Esophagus muscularis mucosa (tissue), 4 donors: ENCODE measurements at regions not wholly inside any gene's neighbourhood (a gene's known extent, or its start where the extent isn't known, plus 50 kb on each side); places are given as distances from the start of the nearest gene placed in this dataset.

Experiments
- DNase-seq: peaks from one replicate; pipeline ENCODE4 v3.0.0-alpha.2; 2017; ENCODE audit errors: extremely low spot score
- H3K27ac ChIP-seq, 4 donors: fragments of 200-600 bp; sonication (generic); replicated peaks in 1 of 4; 1 replicate in 3 of 4; 2 replicates in 1 of 4; pipeline ENCODE4 v1.5.1; 2016 to 2019; ENCODE audit warnings: mild to moderate bottlenecking in 1 of 4
- H3K27me3 ChIP-seq, 4 donors: fragments of 200-600 bp; sonication (generic); one replicate each; pipeline versions ENCODE4 v1.5.1 to v1.6.0; 2016 to 2019
- H3K36me3 ChIP-seq, 4 donors: fragments of 200-600 bp; sonication (generic); one replicate each; pipeline ENCODE4 v1.5.1; 2016 to 2019
- H3K4me1 ChIP-seq, 4 donors: fragments of 200-600 bp; sonication (generic); one replicate each; pipeline ENCODE4 v1.5.1; 2016 to 2019
- H3K4me3 ChIP-seq, 4 donors: fragments of 200-600 bp; sonication (generic); 1 replicate in 2 of 4; 2 replicates in 2 of 4; pipeline ENCODE4 v1.5.1; 2016 to 2019; ENCODE audit warnings: mild to moderate bottlenecking in 4 of 4, moderate library complexity in 1 of 4
- H3K9me3 ChIP-seq, 4 donors: fragments of 200-600 bp; sonication (generic); 1 replicate in 3 of 4; 2 replicates in 1 of 4; pipeline ENCODE4 v1.5.1; 2016 to 2019
- CTCF ChIP-seq, 3 experiments: fragments of 200-600 bp in 2 of 3; fragments of 450-650 bp in 1 of 3; sonication (generic) in 2 of 3; IDR thresholded peaks; one replicate each; pipeline ENCODE4 v1.5.1; 2017 to 2019; ENCODE audit warnings: antibody characterized with exemption in 3 of 3, mild to moderate bottlenecking in 2 of 3, moderate library complexity in 1 of 3
- EP300 ChIP-seq: sonication (generic); formaldehyde crosslinking; IDR thresholded peaks from one replicate; pipeline ENCODE4 v1.6.1; 2017; ENCODE audit warnings: antibody characterized with exemption
- POLR2A ChIP-seq: fragments of 450-650 bp; IDR thresholded peaks from one replicate; pipeline ENCODE4 v1.6.1; 2017; ENCODE audit warnings: antibody characterized with exemption, moderate library complexity, mild to moderate bottlenecking, low read depth
- POLR2AphosphoS5 ChIP-seq, 2 donors: sonication (generic); formaldehyde crosslinking; IDR thresholded peaks; one replicate each; pipeline ENCODE4 v1.6.1; 2017; ENCODE audit warnings: antibody characterized with exemption in 2 of 2
- WGBS: methylation state at CpG from one replicate; pipeline ENCODE4 v1.1.5; 2018; 5-methylcytosine and 5-hydroxymethylcytosine counted together
- intact Hi-C: fragments of 100-400 bp; cut with DNase I; formaldehyde crosslinking; loops from one replicate; pipeline ENCODE4 v1.15.1; 2023

- H3K4me1 ChIP-seq = peaks cover 0 to 6% (median 0%) of the 10 kb centered on the region in 4 donors
- no peak for TF ChIP-seq POLR2A
- no peak for TF ChIP-seq EP300
- no peak for TF ChIP-seq POLR2AphosphoS5 (IDR thresholded peaks at IDR 0.05)
- no peak for TF ChIP-seq CTCF (IDR thresholded peaks at IDR 0.05)
- no peaks in the 10 kb centered on the region for H3K36me3 ChIP-seq
- H3K27me3 ChIP-seq = no peaks in the 10 kb centered on the region
- no peak overlapping the region for H3K4me3 ChIP-seq
- no peak for DNase-seq
- WGBS = 41% methylated on average over 3 of the region's 3 CpGs
- H3K9me3 ChIP-seq = no peaks in the 10 kb centered on the region
- intact Hi-C loops = no loop called here
- H3K27ac ChIP-seq = no peak overlapping the region
Observed at GRCh38 chr2:160701822-160702221, 208.2 kb upstream of the RBMS1 start.

- Histone ChIP-seq H3K4me3 (no peak overlapping the region), H3K9me3 (peaks cover 0 to 2% (median 0%) of the 10 kb centered on the region in 4 donors), H3K4me1 (peaks cover 0 to 6% (median 0%) of the 10 kb centered on the region in 4 donors), H3K27ac (no peak overlapping the region), H3K36me3 (no peaks in the 10 kb centered on the region), H3K27me3 (no peaks in the 10 kb centered on the region)
- intact Hi-C loops = no loop called here
- no peak for DNase-seq
- 91% methylated on average over 1 of the region's 1 CpG for WGBS
- no peak for TF ChIP-seq EP300
- TF ChIP-seq POLR2A = no peak
- TF ChIP-seq POLR2AphosphoS5 (IDR thresholded peaks at IDR 0.05) = no peak
- TF ChIP-seq CTCF (IDR thresholded peaks at IDR 0.05) = no peak
Observed at GRCh38 chr2:160702754-160703153, 209.1 kb upstream of the RBMS1 start.

- TF ChIP-seq EP300 = no peak
- no peak for TF ChIP-seq POLR2A
- TF ChIP-seq CTCF (IDR thresholded peaks at IDR 0.05) = no peak
- TF ChIP-seq POLR2AphosphoS5 (IDR thresholded peaks at IDR 0.05) = no peak
- 54% methylated on average over 8 of the region's 8 CpGs for WGBS
- intact Hi-C loops = no loop called here
- H3K4me3 ChIP-seq = no peak overlapping the region
- no peak for DNase-seq
- H3K36me3 ChIP-seq = no peaks in the 10 kb centered on the region
- H3K27ac ChIP-seq = no peak overlapping the region
- peaks cover 0 to 7% (median 0%) of the 10 kb centered on the region in 4 donors for H3K9me3 ChIP-seq
- no peaks in the 10 kb centered on the region for H3K27me3 ChIP-seq
- H3K4me1 ChIP-seq = peaks cover 0 to 6% (median 0%) of the 10 kb centered on the region in 4 donors
Observed at GRCh38 chr2:160703648-160704585, 210.3 kb upstream of the RBMS1 start.

GRCh38 chr2:160715428-160715827, 221.8 kb upstream of the RBMS1 start:
- Histone ChIP-seq H3K27ac (no peak overlapping the region), H3K9me3 (no peaks in the 10 kb centered on the region), H3K4me3 (no peak overlapping the region), H3K36me3 (no peaks in the 10 kb centered on the region), H3K27me3 (no peaks in the 10 kb centered on the region), H3K4me1 (peaks cover 0 to 8% (median 2%) of the 10 kb centered on the region in 4 donors)
- 92% methylated on average over 2 of the region's 2 CpGs for WGBS
- DNase-seq = no peak
- no peak for TF ChIP-seq POLR2A
- intact Hi-C loops = no loop called here

GRCh38 chr2:160719116-160719515, 225.5 kb upstream of the RBMS1 start:
- DNase-seq = no peak
- Histone ChIP-seq H3K36me3 (no peaks in the 10 kb centered on the region), H3K27me3 (no peaks in the 10 kb centered on the region), H3K9me3 (no peaks in the 10 kb centered on the region), H3K4me3 (no peak overlapping the region), H3K4me1 (peaks cover 0 to 15% (median 5%) of the 10 kb centered on the region in 4 donors), H3K27ac (no peak overlapping the region)
- TF ChIP-seq POLR2AphosphoS5 (IDR thresholded peaks at IDR 0.05) = no peak
- TF ChIP-seq EP300 = no peak
- no peak for TF ChIP-seq POLR2A
- TF ChIP-seq CTCF (IDR thresholded peaks at IDR 0.05) = no peak
- WGBS = 84% methylated on average over 3 of the region's 3 CpGs
- intact Hi-C loops = no loop called here
